HuH-7.5 (cell line): ENCODE measurements at regions not wholly inside any gene's neighbourhood (a gene's known extent, or its start where the extent isn't known, plus 50 kb on each side); places are given as distances from the start of the nearest gene placed in this dataset.
"Not testable (repeated sequence)": the region's sequence is repeated elsewhere in the genome, so short reads cannot be mapped to it uniquely, and the experiment has no call there.

ENCODE experiments used
- DNase-seq: peaks from one replicate; pipeline ENCODE4 v3.0.0; 2011; ENCODE audit warnings: low spot score

- DNase-seq: no peak
Observed at GRCh38 chr6:169014211-169015197, 239.1 kb downstream of the THBS2 start.

GRCh38 chr6:169009628-169010027, 244.0 kb downstream of the THBS2 start:
- no peak for DNase-seq

- DNase-seq: no peak
Observed at GRCh38 chr6:169008641-169009257, 244.9 kb downstream of the THBS2 start.

- DNase-seq: no peak
Observed at GRCh38 chr6:169005166-169005565, 248.5 kb downstream of the THBS2 start.

- DNase-seq: no peak
Observed at GRCh38 chr6:169000022-169000421, 253.6 kb downstream of the THBS2 start.

- DNase-seq: no peak
Observed at GRCh38 chr6:168999392-168999791, 254.3 kb downstream of the THBS2 start.

- no peak for DNase-seq
Observed at GRCh38 chr6:168996356-168996625, 257.4 kb downstream of the THBS2 start.

GRCh38 chr6:168995526-168996355, 257.9 kb downstream of the THBS2 start:
- no peak for DNase-seq

- DNase-seq: no peak
Observed at GRCh38 chr6:168994956-168995355, 258.7 kb downstream of the THBS2 start.

- no peak for DNase-seq
Observed at GRCh38 chr6:168992446-168993144, 261.1 kb downstream of the THBS2 start.

- DNase-seq: not testable (repeated sequence)
Observed at GRCh38 chr6:168991695-168992094, 262.0 kb downstream of the THBS2 start.

- DNase-seq: no peak
Observed at GRCh38 chr6:168990019-168990751, 263.5 kb downstream of the THBS2 start.

- DNase-seq: no peak
Observed at GRCh38 chr6:168989421-168989820, 264.2 kb downstream of the THBS2 start.

- no peak for DNase-seq
Observed at GRCh38 chr6:168988801-168989200, 264.8 kb downstream of the THBS2 start.

- no peak for DNase-seq
Observed at GRCh38 chr6:168988280-168988679, 265.4 kb downstream of the THBS2 start.

GRCh38 chr6:168985705-168986104, 267.9 kb downstream of the THBS2 start:
- DNase-seq: no peak

GRCh38 chr6:168983925-168984324, 269.7 kb downstream of the THBS2 start:
- no peak for DNase-seq

GRCh38 chr6:168981187-168981586, 272.5 kb downstream of the THBS2 start:
- DNase-seq: no peak

GRCh38 chr6:168979254-168979653, 274.4 kb downstream of the THBS2 start:
- DNase-seq: no peak

- DNase-seq: no peak
Observed at GRCh38 chr6:168972128-168972527, 281.5 kb downstream of the THBS2 start.

- DNase-seq: no peak
Observed at GRCh38 chr6:168971549-168971948, 282.1 kb downstream of the THBS2 start.
